Upper lobe of right lung (tissue), 1 donor: ENCODE measurements at regions not wholly inside any gene's neighbourhood (a gene's known extent, or its start where the extent isn't known, plus 50 kb on each side); places are given as distances from the start of the nearest gene placed in this dataset.

ENCODE experiments used
- ATAC-seq: fragments of 200-7000 bp; cut with Tn5 transposase; one replicate; pipeline ENCODE4 v1.9.1; 2020; ENCODE audit warnings: mild to moderate bottlenecking, moderate library complexity
- DNase-seq: peaks from one replicate; pipeline ENCODE4 v3.0.0-alpha.2; 2020
- H3K27ac ChIP-seq: fragments of 200-600 bp; one replicate; pipeline ENCODE4 v1.8.0; 2022
- H3K27me3 ChIP-seq: fragments of 200-600 bp; one replicate; pipeline ENCODE4 v1.8.0; 2022; ENCODE audit warnings: mild to moderate bottlenecking
- H3K36me3 ChIP-seq: fragments of 200-600 bp; one replicate; pipeline ENCODE4 v1.8.0; 2022
- H3K4me1 ChIP-seq: fragments of 200-600 bp; one replicate; pipeline ENCODE4 v1.8.0; 2022
- H3K4me3 ChIP-seq: fragments of 200-600 bp; one replicate; pipeline ENCODE4 v1.8.0; 2022; ENCODE audit warnings: mild to moderate bottlenecking
- H3K9me3 ChIP-seq: fragments of 200-600 bp; one replicate; pipeline ENCODE4 v1.8.0; 2022
- intact Hi-C: fragments of 100-400 bp; cut with DNase I; formaldehyde crosslinking; loops from one replicate; pipeline ENCODE4 v1.11.0; 2022
- TF ChIP-seq, protein P1 (sequence below): fragments of 200-600 bp; IDR thresholded peaks from one replicate; pipeline ENCODE4 v1.8.0; 2022; ENCODE audit warnings: antibody characterized with exemption
- donor health status: DM: no; HTN: yes; CAD: no; lungs with severe emphysema.

- intact Hi-C loops: no loop called here
- DNase-seq: peak; percentile 53
- H3K36me3 ChIP-seq: no peaks in the 10 kb centered on the region
- H3K4me3 ChIP-seq: no peak overlapping the region
- no peak overlapping the region for H3K27ac ChIP-seq
- TF ChIP-seq, protein P1, sequence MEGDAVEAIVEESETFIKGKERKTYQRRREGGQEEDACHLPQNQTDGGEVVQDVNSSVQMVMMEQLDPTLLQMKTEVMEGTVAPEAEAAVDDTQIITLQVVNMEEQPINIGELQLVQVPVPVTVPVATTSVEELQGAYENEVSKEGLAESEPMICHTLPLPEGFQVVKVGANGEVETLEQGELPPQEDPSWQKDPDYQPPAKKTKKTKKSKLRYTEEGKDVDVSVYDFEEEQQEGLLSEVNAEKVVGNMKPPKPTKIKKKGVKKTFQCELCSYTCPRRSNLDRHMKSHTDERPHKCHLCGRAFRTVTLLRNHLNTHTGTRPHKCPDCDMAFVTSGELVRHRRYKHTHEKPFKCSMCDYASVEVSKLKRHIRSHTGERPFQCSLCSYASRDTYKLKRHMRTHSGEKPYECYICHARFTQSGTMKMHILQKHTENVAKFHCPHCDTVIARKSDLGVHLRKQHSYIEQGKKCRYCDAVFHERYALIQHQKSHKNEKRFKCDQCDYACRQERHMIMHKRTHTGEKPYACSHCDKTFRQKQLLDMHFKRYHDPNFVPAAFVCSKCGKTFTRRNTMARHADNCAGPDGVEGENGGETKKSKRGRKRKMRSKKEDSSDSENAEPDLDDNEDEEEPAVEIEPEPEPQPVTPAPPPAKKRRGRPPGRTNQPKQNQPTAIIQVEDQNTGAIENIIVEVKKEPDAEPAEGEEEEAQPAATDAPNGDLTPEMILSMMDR: no peak
- H3K27me3 ChIP-seq: no peaks in the 10 kb centered on the region
- H3K4me1 ChIP-seq: no peaks in the 10 kb centered on the region
- no peaks in the 10 kb centered on the region for H3K9me3 ChIP-seq
- ATAC-seq: no peak
These were observed 139.4 kb downstream of the ASB1 start for GRCh38 chr2:238566001-238566645.

- no peak overlapping the region for H3K4me3 ChIP-seq
- H3K9me3 ChIP-seq: no peaks in the 10 kb centered on the region
- no peak overlapping the region for H3K27ac ChIP-seq
- ATAC-seq (peak; percentile 50), DNase-seq (peak; percentile 77)
- intact Hi-C loops: no loop called here
- H3K27me3 ChIP-seq: no peaks in the 10 kb centered on the region
- H3K4me1 ChIP-seq: no peaks in the 10 kb centered on the region
- TF ChIP-seq, protein P1: no peak
- H3K36me3 ChIP-seq: no peaks in the 10 kb centered on the region
These were observed 140.5 kb downstream of the ASB1 start for GRCh38 chr2:238567067-238567855.

GRCh38 chr2:238567996-238568395 is 141.3 kb downstream of the ASB1 start:
- Histone ChIP-seq H3K4me1 (no peaks in the 10 kb centered on the region), H3K4me3 (no peak overlapping the region), H3K36me3 (no peaks in the 10 kb centered on the region), H3K9me3 (no peaks in the 10 kb centered on the region), H3K27me3 (no peaks in the 10 kb centered on the region), H3K27ac (no peak overlapping the region)
- DNase-seq: no peak
- intact Hi-C loops: no loop called here
- TF ChIP-seq, protein P1: no peak
- ATAC-seq: no peak

GRCh38 chr2:238568455-238569440 is 142.0 kb downstream of the ASB1 start:
- no peaks in the 10 kb centered on the region for H3K9me3 ChIP-seq
- intact Hi-C loops: no loop called here
- DNase-seq: peak; percentile 71
- ATAC-seq: peak; percentile 4
- H3K36me3 ChIP-seq: no peaks in the 10 kb centered on the region
- no peaks in the 10 kb centered on the region for H3K27me3 ChIP-seq
- peak overlapping the region; percentile 84 for H3K27ac ChIP-seq
- H3K4me1 ChIP-seq: no peaks in the 10 kb centered on the region
- H3K4me3 ChIP-seq: no peak overlapping the region
- TF ChIP-seq, protein P1: no peak

- Histone ChIP-seq H3K36me3 (no peaks in the 10 kb centered on the region), H3K27me3 (no peaks in the 10 kb centered on the region), H3K27ac (peak overlapping the region; percentile 84), H3K9me3 (no peaks in the 10 kb centered on the region), H3K4me1 (no peaks in the 10 kb centered on the region), H3K4me3 (no peak overlapping the region)
- TF ChIP-seq, protein P1: no peak
- peak; percentile 93 for DNase-seq
- intact Hi-C loops: no loop called here
- peak; percentile 86 for ATAC-seq
These were observed 142.9 kb downstream of the ASB1 start for GRCh38 chr2:238569507-238570195.
